ENCODE measurements at regions not wholly inside any gene's neighbourhood (a gene's known extent, or its start where the extent isn't known, plus 50 kb on each side); places are given as distances from the start of the nearest gene placed in this dataset.
"Not testable (repeated sequence)": the region's sequence is repeated elsewhere in the genome, so short reads cannot be mapped to it uniquely, and the experiment has no call there.

GRCh38 chr16:86736502-86736901 is 158.2 kb downstream of the FOXL1 start:
- Histone ChIP-seq H3K27me3 (replicated peaks; ENCODE audit: insufficient read depth, low read depth, low read length, poor library complexity) (peaks cover 50% of the 10 kb centered on the region), H3K27ac (ENCODE audit: low read depth, low read length, poor library complexity, severe bottlenecking) (no peak overlapping the region), H3K4me3 (ENCODE audit: low read depth, low read length, poor library complexity, severe bottlenecking) (no peak overlapping the region), H3K9me3 (ENCODE audit: low read depth, low read length, poor library complexity, severe bottlenecking) (no peaks in the 10 kb centered on the region), H3K36me3 (ENCODE audit: insufficient read depth, low read length, poor library complexity, severe bottlenecking) (no peaks in the 10 kb centered on the region), H3K4me1 (ENCODE audit: insufficient read depth, low read length, poor library complexity, severe bottlenecking) (no peaks in the 10 kb centered on the region)
- TF ChIP-seq EZH2 (IDR thresholded peaks at IDR 0.05; ENCODE audit: borderline replicate concordance, low read depth, low read length, poor library complexity, severe bottlenecking) (no peak), CTCF (conservative IDR thresholded peaks at IDR 0.05; ENCODE audit: low read depth, low read length) (no peak)
- POLR2A ChIA-PET (ENCODE audit: low non-redundant PET) = no interaction called here
- DNase-seq (ENCODE audit: low spot score) = no peak
- BruUV-seq (replicated peaks) = no TSS peak
- CTCF ChIA-PET = no interaction called here
- intact Hi-C loops (cut with micrococcal nuclease; ENCODE audit: unreplicated experiment) = no loop called here

GRCh38 chr16:86737083-86737482 is 158.7 kb downstream of the FOXL1 start:
- no peaks in the 10 kb centered on the region for H3K4me1 ChIP-seq (ENCODE audit: insufficient read depth, low read length, poor library complexity, severe bottlenecking)
- no peak overlapping the region for H3K4me3 ChIP-seq (ENCODE audit: low read depth, low read length, poor library complexity, severe bottlenecking)
- CTCF ChIA-PET = no interaction called here
- POLR2A ChIA-PET (ENCODE audit: low non-redundant PET) = no interaction called here
- H3K9me3 ChIP-seq (ENCODE audit: low read depth, low read length, poor library complexity, severe bottlenecking) = no peaks in the 10 kb centered on the region
- H3K27ac ChIP-seq (ENCODE audit: low read depth, low read length, poor library complexity, severe bottlenecking) = no peak overlapping the region
- TF ChIP-seq CTCF (conservative IDR thresholded peaks at IDR 0.05; ENCODE audit: low read depth, low read length) = no peak
- no peak for TF ChIP-seq EZH2 (IDR thresholded peaks at IDR 0.05; ENCODE audit: borderline replicate concordance, low read depth, low read length, poor library complexity, severe bottlenecking)
- H3K36me3 ChIP-seq (ENCODE audit: insufficient read depth, low read length, poor library complexity, severe bottlenecking) = no peaks in the 10 kb centered on the region
- no TSS peak for BruUV-seq (replicated peaks)
- H3K27me3 ChIP-seq (replicated peaks; ENCODE audit: insufficient read depth, low read depth, low read length, poor library complexity) = peaks cover 45% of the 10 kb centered on the region
- no peak for DNase-seq (ENCODE audit: low spot score)
- intact Hi-C loops (cut with micrococcal nuclease; ENCODE audit: unreplicated experiment) = no loop called here

DNA sequence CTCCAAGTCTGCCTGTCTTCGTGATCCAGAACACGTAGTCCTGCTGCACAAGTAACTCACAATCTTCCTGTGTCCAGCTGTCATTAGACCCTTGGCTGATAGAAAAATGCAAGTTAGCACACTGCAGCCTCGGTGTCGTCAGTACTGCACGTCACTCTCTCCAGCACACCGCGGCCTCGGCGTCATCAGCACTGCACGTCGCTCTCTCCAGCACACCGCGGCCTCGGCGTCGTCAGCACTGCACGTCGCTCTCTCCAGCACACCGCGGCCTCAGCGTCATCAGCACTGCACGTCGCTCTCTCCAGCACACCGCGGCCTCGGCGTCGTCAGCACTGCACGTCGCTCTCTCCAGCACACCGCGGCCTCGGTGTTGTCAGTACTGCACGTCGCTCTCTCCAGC is 160.0 kb downstream of the FOXL1 start:
- POLR2A ChIA-PET (ENCODE audit: low non-redundant PET); intact Hi-C loops (cut with micrococcal nuclease; ENCODE audit: unreplicated experiment); DNase-seq (ENCODE audit: low spot score); CTCF ChIA-PET; H3K4me3 ChIP-seq (ENCODE audit: low read depth, low read length, poor library complexity, severe bottlenecking); H3K9me3 ChIP-seq (ENCODE audit: low read depth, low read length, poor library complexity, severe bottlenecking); H3K36me3 ChIP-seq (ENCODE audit: insufficient read depth, low read length, poor library complexity, severe bottlenecking); H3K27ac ChIP-seq (ENCODE audit: low read depth, low read length, poor library complexity, severe bottlenecking); BruUV-seq (replicated peaks); H3K4me1 ChIP-seq (ENCODE audit: insufficient read depth, low read length, poor library complexity, severe bottlenecking): not testable (repeated sequence)
- H3K27me3 ChIP-seq (replicated peaks; ENCODE audit: insufficient read depth, low read depth, low read length, poor library complexity) = peaks cover 32% of the 10 kb centered on the region

DNA sequence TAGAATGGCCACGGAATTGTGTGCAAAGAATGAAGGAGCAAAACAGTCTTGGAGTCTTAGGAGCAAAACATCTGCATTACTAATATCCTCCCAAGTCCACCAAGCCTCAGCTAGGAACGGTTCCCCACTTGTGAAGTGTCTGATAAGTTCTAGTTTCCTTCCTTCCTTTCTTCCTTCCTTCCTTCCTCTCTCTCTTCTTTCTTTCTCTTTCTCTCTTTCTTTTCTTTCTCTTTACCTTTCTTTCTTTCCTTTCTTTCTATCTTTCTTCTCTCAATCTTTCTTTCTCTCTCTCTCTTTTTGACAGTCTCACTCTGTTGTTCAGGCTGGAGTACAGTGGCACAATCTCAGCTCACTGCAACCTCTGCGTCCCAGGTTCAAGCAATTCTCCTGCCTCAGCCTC is 160.8 kb downstream of the FOXL1 start:
- ChIA-PET POLR2A (ENCODE audit: low non-redundant PET) (no interaction called here), CTCF (no interaction called here)
- no peak overlapping the region for H3K4me3 ChIP-seq (ENCODE audit: low read depth, low read length, poor library complexity, severe bottlenecking)
- peaks cover 24% of the 10 kb centered on the region for H3K27me3 ChIP-seq (replicated peaks; ENCODE audit: insufficient read depth, low read depth, low read length, poor library complexity)
- no peak overlapping the region for H3K27ac ChIP-seq (ENCODE audit: low read depth, low read length, poor library complexity, severe bottlenecking)
- intact Hi-C loops (cut with micrococcal nuclease; ENCODE audit: unreplicated experiment) = no loop called here
- TF ChIP-seq CTCF (conservative IDR thresholded peaks at IDR 0.05; ENCODE audit: low read depth, low read length) = no peak
- H3K9me3 ChIP-seq (ENCODE audit: low read depth, low read length, poor library complexity, severe bottlenecking) = no peaks in the 10 kb centered on the region
- BruUV-seq (replicated peaks) = no TSS peak
- no peaks in the 10 kb centered on the region for H3K4me1 ChIP-seq (ENCODE audit: insufficient read depth, low read length, poor library complexity, severe bottlenecking)
- DNase-seq (ENCODE audit: low spot score) = no peak
- no peaks in the 10 kb centered on the region for H3K36me3 ChIP-seq (ENCODE audit: insufficient read depth, low read length, poor library complexity, severe bottlenecking)
